ENCODE measurements at regions not wholly inside any gene's neighbourhood (a gene's known extent, or its start where the extent isn't known, plus 50 kb on each side); places are given as distances from the start of the nearest gene placed in this dataset.

DNA sequence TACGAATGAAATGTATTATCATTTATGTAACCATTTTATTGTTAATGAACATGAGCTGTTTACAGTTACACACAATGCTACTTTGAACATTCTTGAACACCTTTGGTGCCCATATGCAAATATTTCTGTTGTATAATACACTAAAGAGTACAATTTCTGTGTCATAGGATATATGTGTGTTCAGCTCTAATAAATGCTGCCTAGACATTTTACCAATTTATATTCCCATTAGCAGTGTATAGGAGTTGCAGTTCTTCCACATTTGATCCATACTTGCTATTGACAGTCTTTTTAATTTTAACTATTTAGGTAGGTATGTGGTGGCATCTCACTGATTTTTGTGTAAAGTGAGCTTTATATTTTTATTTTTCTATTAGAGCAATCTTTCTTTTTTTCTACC is 331.8 kb downstream of the ZIC1 start:
- no peak for DNase-seq (ENCODE audit: low read depth in 2 of 3, low spot score in 2 of 3)

DNA sequence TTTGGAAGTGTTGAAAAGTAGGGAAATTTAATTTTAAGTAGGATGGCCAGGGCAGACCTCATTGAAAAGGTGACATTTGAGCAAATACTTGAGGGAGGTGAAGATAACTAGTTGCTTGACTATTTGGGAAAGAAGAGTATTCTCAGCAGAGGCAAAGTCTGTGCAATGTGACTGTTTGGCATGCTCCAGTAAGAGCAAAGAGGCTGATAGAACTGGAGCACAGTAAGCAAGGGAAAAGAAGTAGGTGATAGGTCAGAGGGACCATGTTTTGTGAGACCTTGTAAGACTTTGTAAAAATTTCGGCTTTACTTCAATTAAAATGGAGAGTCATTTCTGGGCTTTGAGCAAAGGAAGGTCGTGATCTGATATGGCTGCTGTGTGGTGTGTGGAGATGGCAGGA is 335.8 kb downstream of the ZIC1 start:
- no peak for DNase-seq (ENCODE audit: low read depth in 2 of 3, low spot score in 2 of 3)

DNA sequence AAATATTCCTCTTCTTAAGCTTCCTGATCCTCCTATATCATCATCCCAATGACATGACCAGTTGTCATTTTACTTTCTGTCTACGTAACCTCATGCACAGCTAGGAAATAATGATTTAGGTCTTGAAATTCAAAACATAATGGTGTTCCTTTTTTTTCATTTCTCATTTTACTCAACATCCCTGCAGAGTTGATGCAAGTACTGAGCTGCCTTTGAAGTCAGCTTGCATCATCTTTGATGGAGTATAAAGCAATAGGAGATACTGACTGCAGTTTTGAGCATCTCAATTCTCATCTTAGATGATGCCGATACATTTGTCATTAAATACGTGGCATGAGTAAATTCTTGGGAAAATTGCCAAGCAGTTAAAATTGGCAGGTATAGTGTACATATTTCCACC is 346.1 kb downstream of the ZIC1 start:
- no peak for DNase-seq (ENCODE audit: low read depth in 2 of 3, low spot score in 2 of 3)

DNA sequence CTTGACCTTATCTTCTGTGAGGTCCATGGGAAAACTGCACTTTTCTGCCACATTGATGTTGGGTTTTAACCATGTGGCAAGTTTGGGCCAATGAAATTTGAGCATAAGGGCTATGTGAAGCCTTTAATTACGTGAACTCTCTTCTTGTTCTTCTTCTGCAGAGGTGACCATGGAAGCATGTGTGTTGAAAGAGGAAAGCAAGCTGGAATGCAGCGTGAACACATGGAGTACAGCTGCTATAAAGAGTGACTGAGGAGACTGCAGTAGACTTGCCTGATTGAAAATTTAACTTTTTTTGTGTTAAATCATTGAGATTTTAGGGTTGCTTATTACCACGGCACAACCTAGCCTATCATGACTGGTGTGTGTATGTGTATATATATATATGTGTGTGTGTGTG is 347.3 kb downstream of the ZIC1 start:
- no peak for DNase-seq (ENCODE audit: low read depth in 2 of 3, low spot score in 2 of 3)

DNA sequence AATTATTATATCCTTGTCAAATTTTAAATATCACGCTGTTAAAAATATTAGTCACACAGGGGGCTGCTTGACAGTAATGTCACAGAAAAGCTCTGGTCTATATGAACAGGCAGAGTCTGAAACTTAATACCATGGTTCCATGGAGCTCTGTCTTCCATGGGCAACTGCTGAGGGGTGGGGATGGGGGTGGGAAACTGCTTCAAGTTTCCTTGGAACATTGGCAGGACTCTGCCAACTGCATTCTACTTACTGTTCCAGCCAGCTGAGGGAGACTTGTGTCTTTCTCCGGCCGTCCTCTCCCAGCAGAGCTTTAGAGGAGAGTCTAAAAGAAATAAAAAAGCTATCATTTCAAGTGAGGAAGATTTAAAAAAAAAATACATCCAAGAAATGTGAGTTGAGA is 348.7 kb downstream of the ZIC1 start:
- DNase-seq (ENCODE audit: low read depth in 2 of 3, low spot score in 2 of 3): no peak

DNA sequence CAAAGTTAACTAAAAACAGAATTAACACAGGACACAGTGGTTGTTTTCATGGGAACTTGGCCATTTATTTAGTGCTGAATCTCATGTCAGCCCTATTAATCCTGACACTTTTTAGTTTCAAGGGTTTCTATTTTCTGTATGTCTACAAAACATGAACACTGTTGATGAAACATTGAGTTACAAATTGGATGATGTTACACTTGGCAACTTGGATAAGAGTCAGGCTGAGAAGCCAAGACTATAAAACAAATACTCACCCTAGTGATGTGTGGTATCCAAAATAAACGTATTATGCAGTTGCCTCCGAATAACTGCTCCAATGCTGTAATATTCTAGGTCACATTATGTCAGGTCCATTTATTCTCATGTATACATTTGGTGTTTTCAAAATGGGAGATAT is 349.6 kb downstream of the ZIC1 start:
- no peak for DNase-seq (ENCODE audit: low read depth in 2 of 3, low spot score in 2 of 3)

DNA sequence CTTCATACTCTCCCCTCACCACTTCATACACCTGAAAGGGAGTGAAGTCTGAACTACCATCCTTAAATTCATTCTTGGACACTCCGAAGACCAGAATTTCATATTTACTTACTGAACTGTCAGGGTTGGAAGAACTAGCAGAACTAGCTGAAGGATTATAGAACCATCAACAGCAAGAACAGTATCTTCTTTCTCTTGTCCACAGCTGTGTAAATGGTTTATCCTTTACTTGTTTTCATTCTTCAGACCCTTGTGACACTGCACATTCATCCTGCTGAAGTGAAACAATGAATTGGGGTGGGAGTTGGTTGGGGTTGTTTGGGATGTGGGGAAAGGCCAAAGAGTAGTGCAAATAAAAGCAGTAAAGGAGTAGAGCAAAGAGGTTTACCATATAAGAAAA is 350.9 kb downstream of the ZIC1 start:
- no peak for DNase-seq (ENCODE audit: low read depth in 2 of 3, low spot score in 2 of 3)

DNA sequence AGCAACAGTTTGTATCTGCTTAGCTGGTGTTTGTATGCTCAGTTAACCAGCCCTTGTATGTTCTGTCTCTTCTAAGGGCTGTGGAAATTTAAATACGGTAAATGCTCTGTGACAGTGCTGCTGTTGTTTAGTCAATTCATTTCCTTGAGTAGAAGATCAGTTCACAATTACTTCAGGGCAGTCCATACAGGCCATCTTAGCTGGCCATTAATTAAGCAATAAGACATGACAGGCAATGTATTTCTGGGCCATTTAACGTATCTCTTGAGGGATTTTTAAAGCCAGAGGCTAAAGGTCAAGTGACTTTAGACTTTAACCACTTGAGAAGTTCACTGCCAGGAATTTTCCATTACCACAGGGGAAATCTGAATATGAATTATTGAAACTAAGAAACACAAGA is 351.8 kb downstream of the ZIC1 start:
- no peak for DNase-seq (ENCODE audit: low read depth in 2 of 3, low spot score in 2 of 3)

DNA sequence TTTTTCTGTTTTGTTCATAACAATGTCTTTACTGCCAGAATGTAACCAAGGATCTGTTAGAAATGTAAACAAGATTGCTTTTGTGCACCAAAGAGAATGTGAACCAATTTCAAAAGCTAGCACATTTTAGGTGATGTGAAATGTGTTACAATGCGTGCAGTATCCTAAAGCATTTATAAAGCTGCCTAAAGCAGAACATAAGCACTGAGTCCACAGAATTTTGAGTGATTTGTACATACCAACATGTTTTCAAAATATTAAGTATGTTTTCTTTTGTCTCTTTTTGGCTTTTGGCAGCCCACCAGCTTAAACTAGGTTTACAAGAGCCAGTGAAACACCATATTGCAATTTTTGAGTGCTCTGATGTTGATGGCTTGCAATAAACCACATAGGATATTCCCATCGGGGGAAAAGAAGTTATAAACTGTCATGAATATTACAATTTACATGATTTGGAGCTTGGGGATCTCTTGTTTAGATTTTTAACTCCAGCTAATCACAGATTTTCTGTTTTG is 364.0 kb downstream of the ZIC1 start:
- DNase-seq (ENCODE audit: low read depth in 2 of 3, low spot score in 2 of 3): no peak

DNA sequence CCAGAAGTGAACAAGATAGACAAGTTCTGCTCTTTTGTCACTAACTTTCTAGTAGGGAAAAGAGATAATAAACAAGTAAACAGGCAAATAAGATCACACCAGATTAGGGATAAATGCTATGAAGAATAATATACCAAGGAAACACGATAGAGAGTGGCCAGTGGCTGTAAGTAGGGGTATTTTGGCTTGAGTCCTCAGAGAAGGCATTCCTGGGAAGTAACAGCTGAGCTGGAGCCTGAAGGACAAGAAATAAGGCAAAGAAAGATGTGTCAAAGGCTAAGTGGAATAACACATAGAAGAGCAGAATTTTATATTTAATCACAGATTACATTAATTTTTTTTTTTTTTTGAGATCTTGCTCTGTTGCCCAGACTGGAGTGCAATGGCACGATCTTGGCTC is 366.2 kb downstream of the ZIC1 start:
- no peak for DNase-seq (ENCODE audit: low read depth in 2 of 3, low spot score in 2 of 3)

DNA sequence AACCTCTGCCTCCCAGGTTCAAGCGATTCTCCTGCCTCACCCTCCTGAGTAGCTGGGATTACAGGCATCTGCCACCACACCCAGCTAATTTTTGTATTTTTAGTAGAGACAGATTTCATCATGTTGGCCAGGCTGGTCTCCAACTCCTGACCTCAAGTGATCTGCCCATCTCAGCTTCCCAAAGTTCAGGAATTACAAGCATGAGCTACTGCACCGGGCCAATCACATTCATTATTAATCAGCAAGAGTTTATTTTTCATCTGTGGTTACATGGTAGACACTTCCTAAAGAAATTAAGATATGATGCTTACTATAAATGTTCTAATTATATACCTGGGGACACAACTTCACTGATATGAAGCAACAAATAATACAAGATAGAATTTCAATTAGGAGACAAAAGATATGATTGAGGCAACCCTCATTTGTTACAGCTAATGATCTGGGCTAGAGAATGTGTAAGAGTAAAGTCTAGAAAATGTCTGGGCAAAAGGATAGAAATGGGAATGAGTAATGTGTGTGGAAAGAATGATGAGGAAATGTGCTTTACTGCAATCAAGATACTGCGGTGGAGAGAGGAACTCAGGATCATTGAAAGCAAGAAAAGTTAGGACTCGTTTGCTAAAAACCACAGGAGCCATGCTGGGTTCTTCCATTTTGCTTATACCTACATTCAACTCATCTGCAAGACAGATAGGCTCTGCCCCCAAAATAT is 366.8 kb downstream of the ZIC1 start:
- no peak for DNase-seq (ENCODE audit: low read depth in 2 of 3, low spot score in 2 of 3)

DNA sequence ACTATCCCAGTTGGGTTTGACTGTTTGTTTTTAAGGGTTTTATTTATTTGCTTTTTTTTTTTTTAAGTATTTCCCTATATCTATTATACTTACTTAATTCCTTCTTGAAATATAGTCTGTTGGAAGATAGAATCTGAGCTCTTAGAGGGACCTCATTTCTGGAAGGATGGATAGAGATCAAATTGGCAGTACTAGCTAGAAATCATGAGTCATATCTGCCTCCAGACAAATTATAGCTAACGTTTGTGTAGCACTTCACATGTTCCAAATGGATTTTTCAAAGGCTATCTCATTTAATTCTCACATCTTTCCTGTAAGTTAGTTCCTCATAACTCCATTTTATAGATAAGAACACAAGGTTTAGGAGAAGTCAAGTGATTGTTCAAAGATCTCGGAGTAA is 384.7 kb downstream of the ZIC1 start:
- no peak for DNase-seq (ENCODE audit: low read depth in 2 of 3, low spot score in 2 of 3)

DNA sequence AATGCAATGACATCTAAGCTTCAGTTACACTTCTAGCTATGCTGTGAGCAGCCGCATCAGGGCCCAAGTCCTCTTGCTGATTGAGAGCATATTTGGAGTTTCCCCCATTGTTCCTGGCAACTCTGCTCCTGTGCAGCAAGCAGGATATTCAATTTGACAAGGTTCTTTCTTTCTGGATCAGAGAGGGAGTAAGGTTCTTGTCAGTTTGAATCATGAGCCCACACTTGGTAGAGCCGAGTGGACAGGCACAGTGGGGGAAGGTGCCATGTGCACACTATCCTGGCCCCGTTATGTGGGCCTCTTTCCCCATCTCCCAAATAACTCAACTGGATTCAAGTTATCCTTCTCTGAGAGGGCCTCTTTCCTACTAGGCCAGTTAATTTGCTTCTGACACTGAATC is 385.4 kb downstream of the ZIC1 start:
- DNase-seq (ENCODE audit: low read depth in 2 of 3, low spot score in 2 of 3): no peak

DNA sequence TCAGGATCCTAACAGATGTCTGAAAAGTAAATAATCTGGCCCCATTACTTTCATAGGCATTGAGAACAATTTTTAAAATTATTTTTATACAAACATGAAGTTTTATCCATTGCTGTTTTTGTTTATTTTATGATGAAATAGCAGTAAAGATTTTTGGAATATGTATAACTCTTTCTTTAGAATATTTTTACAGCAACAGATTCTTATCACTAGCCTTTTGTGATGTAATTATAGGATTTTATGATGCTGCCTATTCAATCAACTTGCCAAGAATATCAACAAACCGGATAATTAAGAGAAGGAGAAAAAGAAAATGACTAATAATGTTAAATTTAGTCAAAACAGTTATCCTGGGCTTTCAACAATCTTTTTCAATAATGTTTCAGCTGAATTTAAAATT is 386.3 kb downstream of the ZIC1 start:
- no peak for DNase-seq (ENCODE audit: low read depth in 2 of 3, low spot score in 2 of 3)

DNA sequence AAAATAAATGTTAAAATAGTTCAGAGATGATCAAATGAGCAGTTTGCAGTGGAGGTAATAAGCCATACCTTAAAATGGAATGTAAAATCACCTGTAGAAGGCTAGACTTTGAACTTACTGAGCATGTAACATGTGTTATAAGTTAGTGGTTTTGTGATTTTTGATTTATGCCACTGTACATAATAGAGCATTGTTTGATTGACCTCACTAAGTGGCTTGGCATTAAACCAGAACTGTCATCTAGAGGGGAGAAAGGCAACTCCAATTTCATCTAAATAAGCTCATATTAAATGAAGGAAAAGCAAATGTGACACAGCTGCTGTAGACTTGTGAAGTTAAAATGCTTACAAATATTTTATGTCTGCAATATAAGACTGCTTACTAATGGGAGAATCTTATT is 387.9 kb downstream of the ZIC1 start:
- no peak for DNase-seq (ENCODE audit: low read depth in 2 of 3, low spot score in 2 of 3)

DNA sequence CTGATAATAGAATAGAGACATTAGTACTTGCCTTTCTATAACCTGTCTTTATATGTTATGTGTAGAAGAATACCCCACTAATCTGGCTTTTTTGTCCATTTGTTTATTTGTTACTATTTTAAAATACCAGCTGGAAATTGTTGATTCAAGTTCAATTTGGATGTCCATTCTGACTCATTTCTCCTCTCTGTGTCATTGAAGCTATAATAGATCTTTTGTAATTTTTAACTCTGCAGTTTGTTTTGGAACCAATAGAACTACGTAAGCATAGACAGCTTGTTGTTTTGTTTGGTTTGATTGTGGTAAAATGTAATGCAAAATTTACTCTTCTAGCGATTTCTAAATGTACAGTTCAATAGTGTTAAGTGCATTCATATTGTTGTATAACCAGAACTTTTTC is 390.4 kb downstream of the ZIC1 start:
- no peak for DNase-seq (ENCODE audit: low read depth in 2 of 3, low spot score in 2 of 3)

DNA sequence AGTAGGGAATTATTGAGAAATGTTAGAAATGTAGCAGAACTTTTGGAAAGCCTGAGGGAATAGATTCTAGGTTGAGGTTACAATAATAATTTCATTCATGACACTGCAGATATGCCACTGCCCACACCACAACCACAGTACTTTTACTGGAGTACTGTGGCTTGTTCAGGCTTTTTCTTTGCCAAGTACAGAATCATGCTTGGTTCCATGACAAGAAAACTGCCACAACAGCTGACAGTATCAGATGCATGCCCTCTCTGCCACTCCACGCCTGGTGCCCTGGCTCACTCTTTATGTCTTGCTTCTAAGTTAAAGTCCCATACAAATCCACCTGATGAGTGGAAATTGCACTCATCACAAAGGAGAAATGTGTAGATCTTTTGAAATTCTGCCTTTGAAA is 398.6 kb downstream of the ZIC1 start:
- no peak for DNase-seq (ENCODE audit: low read depth in 2 of 3, low spot score in 2 of 3)

DNA sequence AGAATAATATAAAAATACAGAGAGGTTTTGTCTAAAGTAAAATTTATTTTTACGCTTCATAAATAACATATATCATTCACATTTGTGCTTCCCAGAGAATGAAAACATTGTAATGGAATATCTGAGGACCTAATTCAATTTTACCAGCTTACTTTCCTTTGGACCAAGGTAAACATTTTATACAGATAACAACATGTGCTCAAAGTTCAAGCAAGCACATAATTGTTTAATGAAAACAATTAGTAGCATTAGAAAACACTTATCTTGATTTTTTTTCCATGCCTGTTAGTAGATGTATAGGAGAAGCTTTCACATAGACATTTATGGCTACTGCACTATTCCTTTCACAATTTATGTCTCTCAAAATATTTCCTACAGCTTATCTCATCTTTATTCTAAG is 400.0 kb downstream of the ZIC1 start:
- DNase-seq (ENCODE audit: low read depth in 2 of 3, low spot score in 2 of 3): no peak

DNA sequence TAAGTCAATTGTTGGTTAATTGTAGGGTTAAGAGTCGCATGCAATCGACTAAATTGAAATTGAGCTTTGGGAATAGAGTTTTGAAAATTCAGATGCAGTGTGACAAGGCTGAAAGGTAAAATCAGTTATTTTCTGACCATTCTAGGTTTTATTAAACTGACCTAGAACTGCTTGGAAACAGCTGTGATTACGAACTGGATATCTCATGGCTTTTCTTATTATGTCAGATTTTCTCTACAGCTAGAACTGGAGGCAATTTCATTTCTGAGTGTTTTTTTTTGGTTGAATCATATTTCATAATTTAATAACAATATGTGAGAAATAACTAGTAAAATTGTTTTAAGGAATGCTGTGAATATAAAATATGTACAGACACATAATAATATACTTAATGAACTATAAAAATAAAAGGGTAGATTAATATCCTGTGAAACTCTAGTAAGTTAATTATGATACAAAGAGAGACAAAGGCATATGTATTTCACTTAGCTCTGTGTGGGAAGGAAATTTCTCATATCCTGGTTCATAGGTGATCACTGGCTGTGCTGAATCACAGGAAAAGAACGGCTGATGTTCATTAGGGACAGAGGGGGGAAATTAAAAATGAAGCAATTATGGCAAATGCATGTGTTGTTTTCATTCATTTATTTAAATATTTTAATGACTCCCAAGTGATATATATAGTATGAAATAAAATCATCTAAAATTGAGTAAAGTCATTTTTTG is 403.2 kb downstream of the ZIC1 start:
- DNase-seq (ENCODE audit: low read depth in 2 of 3, low spot score in 2 of 3): no peak

DNA sequence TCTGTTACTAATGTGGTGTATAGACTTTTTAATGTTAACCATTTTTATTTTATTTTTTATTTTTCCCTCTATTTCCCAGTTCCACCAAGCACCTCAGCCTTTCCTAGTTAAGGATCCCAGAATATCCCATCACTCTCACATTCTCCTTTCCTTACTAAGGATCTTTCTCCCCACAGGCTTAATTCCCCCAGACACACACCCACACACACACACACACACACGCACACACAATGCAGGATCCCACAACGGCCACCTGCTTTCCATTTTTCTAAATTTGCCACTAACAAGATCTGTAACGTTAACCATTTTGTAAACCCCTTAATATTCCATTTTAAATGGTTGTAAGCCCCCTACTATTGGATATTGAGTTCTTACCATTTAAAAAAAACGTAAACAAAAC is 404.1 kb downstream of the ZIC1 start:
- no peak for DNase-seq (ENCODE audit: low read depth in 2 of 3, low spot score in 2 of 3)

DNA sequence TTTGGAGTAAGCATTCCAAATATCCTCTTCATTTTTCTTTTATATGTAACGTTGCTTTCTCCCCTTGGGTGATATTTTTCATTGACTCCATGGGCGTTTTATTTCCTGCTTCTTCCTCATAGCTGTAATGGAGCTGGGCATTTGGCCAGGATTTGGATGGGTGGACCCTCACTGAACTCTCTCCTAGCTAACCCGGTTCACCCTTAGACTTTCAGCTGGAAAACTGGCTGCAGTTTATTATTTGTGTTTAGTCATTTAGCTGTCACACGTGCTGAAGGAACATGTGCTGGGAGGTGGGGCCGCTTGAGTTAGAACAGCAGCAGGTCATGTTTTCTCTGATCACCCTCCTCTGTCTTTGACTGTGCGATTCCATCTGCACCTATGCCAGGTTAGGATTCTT is 407.6 kb downstream of the ZIC1 start:
- DNase-seq (ENCODE audit: low read depth in 2 of 3, low spot score in 2 of 3): no peak

DNA sequence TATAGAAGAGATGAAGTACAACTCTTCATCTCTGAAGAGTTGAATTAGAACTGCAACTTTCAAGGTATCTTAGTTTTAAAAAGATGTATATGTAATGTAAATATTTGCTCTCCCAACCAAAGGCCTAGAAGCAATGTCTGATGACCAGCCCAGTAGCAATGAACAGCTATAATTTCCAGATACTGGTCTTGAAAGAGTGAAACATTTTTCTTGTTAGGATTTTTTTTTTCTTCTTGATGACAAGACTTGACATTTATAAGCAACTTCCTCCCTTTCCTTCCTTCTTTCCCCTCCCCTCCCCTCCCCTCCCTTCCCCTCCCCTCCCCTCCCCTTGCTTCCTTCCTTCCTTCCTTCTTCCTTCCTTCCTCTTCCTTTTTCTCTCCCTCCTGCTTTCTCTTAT is 423.4 kb downstream of the ZIC1 start:
- DNase-seq (ENCODE audit: low read depth in 2 of 3, low spot score in 2 of 3): no peak

DNA sequence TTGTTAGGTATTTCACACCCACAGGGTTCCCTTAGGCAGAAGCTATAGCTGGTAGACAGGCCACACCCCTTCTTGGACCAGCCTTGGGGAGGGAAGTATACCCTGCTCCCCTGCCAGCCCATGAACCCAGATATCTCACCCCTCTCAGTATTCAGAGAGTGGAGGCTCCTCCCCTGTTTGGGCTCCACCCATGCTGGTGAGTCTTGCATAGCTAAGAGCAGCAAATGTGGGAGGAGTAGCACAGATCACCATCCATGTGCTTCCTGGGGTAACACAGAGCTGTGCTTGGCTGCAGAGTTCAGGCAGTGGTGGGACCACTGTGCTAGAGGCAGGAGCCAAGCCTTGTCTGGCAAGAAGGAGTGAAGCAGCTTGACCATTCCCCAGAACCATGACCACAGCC is 427.2 kb downstream of the ZIC1 start:
- no peak for DNase-seq (ENCODE audit: low read depth in 2 of 3, low spot score in 2 of 3)
